Breast epithelium (tissue), 3 donors: ENCODE measurements at regions not wholly inside any gene's neighbourhood (a gene's known extent, or its start where the extent isn't known, plus 50 kb on each side); places are given as distances from the start of the nearest gene placed in this dataset.

Experiments
- POLR2A ChIP-seq: fragments of 450-650 bp; IDR thresholded peaks from one replicate; pipeline ENCODE4 v1.6.1; 2016; ENCODE audit warnings: antibody characterized with exemption, mild to moderate bottlenecking, moderate library complexity
- POLR2AphosphoS5 ChIP-seq, 3 donors: sonication (generic); formaldehyde crosslinking; IDR thresholded peaks; one replicate each; pipeline ENCODE4 v1.6.1; 2017; ENCODE audit warnings: antibody characterized with exemption in 3 of 3
- TF ChIP-seq, protein P1 (sequence below), 3 donors: fragments of 450-650 bp; IDR thresholded peaks; one replicate each; pipeline ENCODE4 v1.5.1; 2016 to 2017; ENCODE audit warnings: antibody characterized with exemption in 3 of 3, mild to moderate bottlenecking in 3 of 3, moderate library complexity in 3 of 3

DNA sequence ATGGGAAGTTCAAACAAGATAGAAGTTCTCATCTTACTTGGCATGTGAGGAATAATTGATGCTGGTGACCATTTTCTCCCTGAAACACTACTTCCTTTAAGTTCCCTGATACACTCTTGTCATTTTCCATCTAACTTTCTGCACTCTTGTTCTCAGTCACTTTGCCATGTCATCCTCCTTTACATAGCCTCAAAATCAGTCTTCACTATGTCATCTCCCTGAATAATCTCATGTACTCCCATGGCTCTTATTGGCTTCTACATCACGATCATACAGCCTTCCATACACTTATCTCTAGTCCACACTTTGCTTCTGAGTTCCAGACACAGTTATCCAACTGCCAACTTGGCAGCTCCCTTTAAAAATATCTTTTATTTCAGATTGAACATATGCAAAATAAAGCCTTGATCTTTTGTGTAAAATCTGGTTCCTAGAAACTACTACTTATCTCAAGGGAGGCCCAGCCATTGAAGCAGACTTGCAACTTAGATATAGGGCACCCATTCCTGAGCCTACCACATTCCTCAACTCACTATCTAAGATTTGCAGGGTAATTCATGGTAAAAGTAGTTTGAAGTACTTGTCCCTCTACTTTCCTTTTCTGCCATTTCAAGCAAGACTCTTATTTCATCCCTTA is 1070.2 kb upstream of the NXPH2 start:
- TF ChIP-seq POLR2AphosphoS5 (IDR thresholded peaks at IDR 0.05) = no peak
- no peak for TF ChIP-seq POLR2A
- TF ChIP-seq, protein P1, sequence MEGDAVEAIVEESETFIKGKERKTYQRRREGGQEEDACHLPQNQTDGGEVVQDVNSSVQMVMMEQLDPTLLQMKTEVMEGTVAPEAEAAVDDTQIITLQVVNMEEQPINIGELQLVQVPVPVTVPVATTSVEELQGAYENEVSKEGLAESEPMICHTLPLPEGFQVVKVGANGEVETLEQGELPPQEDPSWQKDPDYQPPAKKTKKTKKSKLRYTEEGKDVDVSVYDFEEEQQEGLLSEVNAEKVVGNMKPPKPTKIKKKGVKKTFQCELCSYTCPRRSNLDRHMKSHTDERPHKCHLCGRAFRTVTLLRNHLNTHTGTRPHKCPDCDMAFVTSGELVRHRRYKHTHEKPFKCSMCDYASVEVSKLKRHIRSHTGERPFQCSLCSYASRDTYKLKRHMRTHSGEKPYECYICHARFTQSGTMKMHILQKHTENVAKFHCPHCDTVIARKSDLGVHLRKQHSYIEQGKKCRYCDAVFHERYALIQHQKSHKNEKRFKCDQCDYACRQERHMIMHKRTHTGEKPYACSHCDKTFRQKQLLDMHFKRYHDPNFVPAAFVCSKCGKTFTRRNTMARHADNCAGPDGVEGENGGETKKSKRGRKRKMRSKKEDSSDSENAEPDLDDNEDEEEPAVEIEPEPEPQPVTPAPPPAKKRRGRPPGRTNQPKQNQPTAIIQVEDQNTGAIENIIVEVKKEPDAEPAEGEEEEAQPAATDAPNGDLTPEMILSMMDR (IDR thresholded peaks at IDR 0.05) = no peak
